Thyroid gland (tissue), 4 donors: ENCODE measurements at regions not wholly inside any gene's neighbourhood (a gene's known extent, or its start where the extent isn't known, plus 50 kb on each side); places are given as distances from the start of the nearest gene placed in this dataset.
"Not testable (repeated sequence)": the region's sequence is repeated elsewhere in the genome, so short reads cannot be mapped to it uniquely, and the experiment has no call there.

ENCODE experiments used
- POLR2A ChIP-seq, 2 donors: fragments of 450-650 bp; IDR thresholded peaks; one replicate each; pipeline ENCODE4 v1.6.1; 2017; ENCODE audit warnings: antibody characterized with exemption in 2 of 2, mild to moderate bottlenecking in 2 of 2, moderate library complexity in 1 of 2
- TF ChIP-seq, protein P1 (sequence below), 6 experiments: fragments of 200-600 bp in 3 of 6; fragments of 450-650 bp in 3 of 6; sonication (generic) in 3 of 6; IDR thresholded peaks; one replicate each; pipeline ENCODE4 v1.5.1; 2016 to 2019; ENCODE audit warnings: antibody characterized with exemption in 6 of 6, mild to moderate bottlenecking in 2 of 6, inconsistent platforms in 1 of 6, moderate library complexity in 1 of 6

DNA sequence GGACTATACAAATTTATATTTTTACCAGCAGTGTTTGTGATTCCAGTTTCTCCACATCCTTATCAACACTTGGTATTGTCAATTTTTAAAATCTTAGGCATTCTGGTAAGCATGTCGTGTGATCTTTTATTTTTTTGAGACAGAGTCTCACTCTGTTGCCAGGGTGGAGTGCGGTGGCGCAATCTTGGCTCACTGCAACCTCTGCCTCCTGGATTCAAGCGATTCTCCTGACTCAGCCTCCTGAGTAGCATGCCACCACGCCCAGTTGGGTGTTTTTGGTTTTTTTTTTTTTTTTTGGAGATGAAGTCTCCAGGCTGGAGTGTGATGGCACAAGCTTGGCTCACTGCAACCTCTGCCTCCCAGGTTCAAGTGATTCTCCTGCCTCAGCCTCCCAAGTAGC is 140.4 kb upstream of the FNDC3A start:
- not testable (repeated sequence) for TF ChIP-seq POLR2A (IDR thresholded peaks at IDR 0.05)
- TF ChIP-seq, protein P1, sequence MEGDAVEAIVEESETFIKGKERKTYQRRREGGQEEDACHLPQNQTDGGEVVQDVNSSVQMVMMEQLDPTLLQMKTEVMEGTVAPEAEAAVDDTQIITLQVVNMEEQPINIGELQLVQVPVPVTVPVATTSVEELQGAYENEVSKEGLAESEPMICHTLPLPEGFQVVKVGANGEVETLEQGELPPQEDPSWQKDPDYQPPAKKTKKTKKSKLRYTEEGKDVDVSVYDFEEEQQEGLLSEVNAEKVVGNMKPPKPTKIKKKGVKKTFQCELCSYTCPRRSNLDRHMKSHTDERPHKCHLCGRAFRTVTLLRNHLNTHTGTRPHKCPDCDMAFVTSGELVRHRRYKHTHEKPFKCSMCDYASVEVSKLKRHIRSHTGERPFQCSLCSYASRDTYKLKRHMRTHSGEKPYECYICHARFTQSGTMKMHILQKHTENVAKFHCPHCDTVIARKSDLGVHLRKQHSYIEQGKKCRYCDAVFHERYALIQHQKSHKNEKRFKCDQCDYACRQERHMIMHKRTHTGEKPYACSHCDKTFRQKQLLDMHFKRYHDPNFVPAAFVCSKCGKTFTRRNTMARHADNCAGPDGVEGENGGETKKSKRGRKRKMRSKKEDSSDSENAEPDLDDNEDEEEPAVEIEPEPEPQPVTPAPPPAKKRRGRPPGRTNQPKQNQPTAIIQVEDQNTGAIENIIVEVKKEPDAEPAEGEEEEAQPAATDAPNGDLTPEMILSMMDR (IDR thresholded peaks at IDR 0.05), result not testable (repeated sequence)
